Peyer's patch (tissue), 4 donors: ENCODE measurements at regions not wholly inside any gene's neighbourhood (a gene's known extent, or its start where the extent isn't known, plus 50 kb on each side); places are given as distances from the start of the nearest gene placed in this dataset.

Experiments used
- POLR2A ChIP-seq, 2 donors: fragments of 450-650 bp; IDR thresholded peaks; one replicate each; pipeline ENCODE4 v1.5.1; 2017; ENCODE audit warnings: antibody characterized with exemption in 2 of 2, mild to moderate bottlenecking in 2 of 2, moderate library complexity in 2 of 2
- TF ChIP-seq, protein P1 (sequence below), 6 experiments: fragments of 450-650 bp in 4 of 6; fragments of 200-600 bp in 2 of 6; sonication (generic) in 1 of 6; IDR thresholded peaks; one replicate each; pipeline ENCODE4 v1.5.1; 2017 to 2019; ENCODE audit warnings: antibody characterized with exemption in 6 of 6, mild to moderate bottlenecking in 3 of 6, moderate library complexity in 1 of 6

DNA sequence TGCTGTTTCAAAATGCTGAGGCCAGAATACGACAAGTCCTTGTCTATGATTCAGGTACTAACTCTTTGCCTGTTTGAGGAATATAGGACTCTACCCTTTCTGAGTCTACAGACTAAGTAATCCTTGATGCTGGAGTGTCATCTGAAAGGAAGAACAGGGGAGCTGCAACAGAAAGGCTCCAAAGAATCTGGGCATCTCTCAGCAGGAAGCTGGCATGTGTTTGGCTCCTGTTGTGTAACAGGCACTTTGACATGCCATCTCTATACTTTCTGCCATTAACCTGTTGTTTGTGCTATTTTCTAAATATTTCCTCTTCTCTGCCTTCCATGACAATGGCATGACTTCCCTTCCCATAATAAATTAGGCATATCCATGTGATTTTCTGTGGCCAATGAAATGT lies 409.5 kb downstream of the ADRA2A start:
- TF ChIP-seq, protein P1, sequence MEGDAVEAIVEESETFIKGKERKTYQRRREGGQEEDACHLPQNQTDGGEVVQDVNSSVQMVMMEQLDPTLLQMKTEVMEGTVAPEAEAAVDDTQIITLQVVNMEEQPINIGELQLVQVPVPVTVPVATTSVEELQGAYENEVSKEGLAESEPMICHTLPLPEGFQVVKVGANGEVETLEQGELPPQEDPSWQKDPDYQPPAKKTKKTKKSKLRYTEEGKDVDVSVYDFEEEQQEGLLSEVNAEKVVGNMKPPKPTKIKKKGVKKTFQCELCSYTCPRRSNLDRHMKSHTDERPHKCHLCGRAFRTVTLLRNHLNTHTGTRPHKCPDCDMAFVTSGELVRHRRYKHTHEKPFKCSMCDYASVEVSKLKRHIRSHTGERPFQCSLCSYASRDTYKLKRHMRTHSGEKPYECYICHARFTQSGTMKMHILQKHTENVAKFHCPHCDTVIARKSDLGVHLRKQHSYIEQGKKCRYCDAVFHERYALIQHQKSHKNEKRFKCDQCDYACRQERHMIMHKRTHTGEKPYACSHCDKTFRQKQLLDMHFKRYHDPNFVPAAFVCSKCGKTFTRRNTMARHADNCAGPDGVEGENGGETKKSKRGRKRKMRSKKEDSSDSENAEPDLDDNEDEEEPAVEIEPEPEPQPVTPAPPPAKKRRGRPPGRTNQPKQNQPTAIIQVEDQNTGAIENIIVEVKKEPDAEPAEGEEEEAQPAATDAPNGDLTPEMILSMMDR (IDR thresholded peaks at IDR 0.05) = no peak
- no peak for TF ChIP-seq POLR2A (IDR thresholded peaks at IDR 0.05)
